ENCODE measurements at regions not wholly inside any gene's neighbourhood (a gene's known extent, or its start where the extent isn't known, plus 50 kb on each side); places are given as distances from the start of the nearest gene placed in this dataset.

DNA sequence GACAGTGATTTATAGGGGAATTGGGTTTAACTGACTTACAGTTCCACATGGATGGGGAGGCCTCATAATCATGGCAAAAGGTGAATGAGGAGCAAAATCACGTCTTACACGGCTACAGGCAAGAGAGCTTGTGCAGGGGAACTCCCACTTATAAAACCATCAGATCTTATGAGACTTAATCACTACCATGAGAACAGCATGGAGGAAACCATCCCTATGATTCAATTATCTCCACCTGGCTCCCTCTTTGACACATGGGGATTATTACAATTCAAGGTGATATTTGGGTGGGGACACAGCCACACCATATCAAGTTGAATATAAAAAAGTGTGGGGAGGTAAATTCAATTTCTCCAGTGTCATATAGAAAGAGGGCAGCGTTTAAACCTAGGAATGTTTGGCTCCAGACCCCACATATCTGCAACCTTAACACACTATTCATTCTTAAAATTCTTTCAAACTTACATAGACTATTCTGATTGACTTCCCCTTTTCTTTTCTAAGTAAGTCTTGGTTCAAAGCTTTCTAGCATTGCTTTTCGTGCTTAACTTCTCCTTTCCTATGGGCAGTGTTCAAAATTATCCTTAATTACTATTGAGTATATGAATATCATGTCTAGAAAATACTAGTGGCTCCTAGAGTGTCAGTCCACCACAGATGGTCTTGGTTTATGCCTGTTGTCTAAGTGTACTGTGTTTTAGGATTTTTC is 446.7 kb upstream of the GBE1 start:
- TF ChIP-seq, protein P1, sequence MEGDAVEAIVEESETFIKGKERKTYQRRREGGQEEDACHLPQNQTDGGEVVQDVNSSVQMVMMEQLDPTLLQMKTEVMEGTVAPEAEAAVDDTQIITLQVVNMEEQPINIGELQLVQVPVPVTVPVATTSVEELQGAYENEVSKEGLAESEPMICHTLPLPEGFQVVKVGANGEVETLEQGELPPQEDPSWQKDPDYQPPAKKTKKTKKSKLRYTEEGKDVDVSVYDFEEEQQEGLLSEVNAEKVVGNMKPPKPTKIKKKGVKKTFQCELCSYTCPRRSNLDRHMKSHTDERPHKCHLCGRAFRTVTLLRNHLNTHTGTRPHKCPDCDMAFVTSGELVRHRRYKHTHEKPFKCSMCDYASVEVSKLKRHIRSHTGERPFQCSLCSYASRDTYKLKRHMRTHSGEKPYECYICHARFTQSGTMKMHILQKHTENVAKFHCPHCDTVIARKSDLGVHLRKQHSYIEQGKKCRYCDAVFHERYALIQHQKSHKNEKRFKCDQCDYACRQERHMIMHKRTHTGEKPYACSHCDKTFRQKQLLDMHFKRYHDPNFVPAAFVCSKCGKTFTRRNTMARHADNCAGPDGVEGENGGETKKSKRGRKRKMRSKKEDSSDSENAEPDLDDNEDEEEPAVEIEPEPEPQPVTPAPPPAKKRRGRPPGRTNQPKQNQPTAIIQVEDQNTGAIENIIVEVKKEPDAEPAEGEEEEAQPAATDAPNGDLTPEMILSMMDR (IDR thresholded peaks at IDR 0.05): no peak
- TF ChIP-seq POLR2A (IDR thresholded peaks at IDR 0.05): no peak
